GM19463 (cell line): ENCODE measurements at regions not wholly inside any gene's neighbourhood (a gene's known extent, or its start where the extent isn't known, plus 50 kb on each side); places are given as distances from the start of the nearest gene placed in this dataset.
"Not testable (repeated sequence)": the region's sequence is repeated elsewhere in the genome, so short reads cannot be mapped to it uniquely, and the experiment has no call there.

Source experiments
- ATAC-seq: cut with Tn5 transposase; IDR thresholded peaks from one replicate; pipeline ENCODE4 v1.9.1; 2021; ENCODE audit warnings: mild to moderate bottlenecking, moderate library complexity; ENCODE audit not compliant: unreplicated experiment

- ATAC-seq, result no peak
Observed at GRCh38 chr13:104686484-104686883, 1620.3 kb upstream of the SLC10A2 start.

- ATAC-seq, result no peak
Observed at GRCh38 chr13:104683789-104684188, 1617.6 kb upstream of the SLC10A2 start.

- no peak for ATAC-seq
Observed at GRCh38 chr13:104678161-104678560, 1611.9 kb upstream of the SLC10A2 start.

GRCh38 chr13:104671901-104672300 is 1605.7 kb upstream of the SLC10A2 start:
- no peak for ATAC-seq

- ATAC-seq, result no peak
Observed at GRCh38 chr13:104657196-104657595, 1591.0 kb upstream of the SLC10A2 start.

- ATAC-seq, result no peak
Observed at GRCh38 chr13:104650431-104650830, 1584.2 kb upstream of the SLC10A2 start.

GRCh38 chr13:104648291-104648690 is 1582.1 kb upstream of the SLC10A2 start:
- ATAC-seq, result no peak

GRCh38 chr13:104645786-104646185 is 1579.6 kb upstream of the SLC10A2 start:
- ATAC-seq, result no peak

GRCh38 chr13:104641309-104641708 is 1575.1 kb upstream of the SLC10A2 start:
- no peak for ATAC-seq

GRCh38 chr13:104635879-104636278 is 1569.7 kb upstream of the SLC10A2 start:
- no peak for ATAC-seq

- no peak for ATAC-seq
Observed at GRCh38 chr13:104634016-104634415, 1567.8 kb upstream of the SLC10A2 start.

GRCh38 chr13:104632736-104633135 is 1566.5 kb upstream of the SLC10A2 start:
- no peak for ATAC-seq

- no peak for ATAC-seq
Observed at GRCh38 chr13:104625201-104625600, 1559.0 kb upstream of the SLC10A2 start.

- ATAC-seq, result no peak
Observed at GRCh38 chr13:104616990-104617389, 1550.8 kb upstream of the SLC10A2 start.

- no peak for ATAC-seq
Observed at GRCh38 chr13:104614361-104615145, 1548.3 kb upstream of the SLC10A2 start.

GRCh38 chr13:104608331-104608730 is 1542.1 kb upstream of the SLC10A2 start:
- no peak for ATAC-seq

- ATAC-seq, result not testable (repeated sequence)
Observed at GRCh38 chr13:104605435-104605834, 1539.2 kb upstream of the SLC10A2 start.

GRCh38 chr13:104597546-104598180 is 1531.4 kb upstream of the SLC10A2 start:
- no peak for ATAC-seq

GRCh38 chr13:104595511-104595910 is 1529.3 kb upstream of the SLC10A2 start:
- ATAC-seq, result no peak

GRCh38 chr13:104594806-104595205 is 1528.6 kb upstream of the SLC10A2 start:
- ATAC-seq, result no peak

GRCh38 chr13:104593693-104594092 is 1527.5 kb upstream of the SLC10A2 start:
- no peak for ATAC-seq

GRCh38 chr13:104593251-104593576 is 1527.0 kb upstream of the SLC10A2 start:
- ATAC-seq, result no peak
